HL-60/S4 (cell line): ENCODE measurements at regions not wholly inside any gene's neighbourhood (a gene's known extent, or its start where the extent isn't known, plus 50 kb on each side); places are given as distances from the start of the nearest gene placed in this dataset.

Source experiments
- in situ Hi-C: fragments of 300-500 bp; cut with MboI; formaldehyde crosslinking; loops from 2 replicates; pipeline ENCODE4 v1.14.3; 2022; ENCODE audit warnings: low sequenced_read_pairs

DNA sequence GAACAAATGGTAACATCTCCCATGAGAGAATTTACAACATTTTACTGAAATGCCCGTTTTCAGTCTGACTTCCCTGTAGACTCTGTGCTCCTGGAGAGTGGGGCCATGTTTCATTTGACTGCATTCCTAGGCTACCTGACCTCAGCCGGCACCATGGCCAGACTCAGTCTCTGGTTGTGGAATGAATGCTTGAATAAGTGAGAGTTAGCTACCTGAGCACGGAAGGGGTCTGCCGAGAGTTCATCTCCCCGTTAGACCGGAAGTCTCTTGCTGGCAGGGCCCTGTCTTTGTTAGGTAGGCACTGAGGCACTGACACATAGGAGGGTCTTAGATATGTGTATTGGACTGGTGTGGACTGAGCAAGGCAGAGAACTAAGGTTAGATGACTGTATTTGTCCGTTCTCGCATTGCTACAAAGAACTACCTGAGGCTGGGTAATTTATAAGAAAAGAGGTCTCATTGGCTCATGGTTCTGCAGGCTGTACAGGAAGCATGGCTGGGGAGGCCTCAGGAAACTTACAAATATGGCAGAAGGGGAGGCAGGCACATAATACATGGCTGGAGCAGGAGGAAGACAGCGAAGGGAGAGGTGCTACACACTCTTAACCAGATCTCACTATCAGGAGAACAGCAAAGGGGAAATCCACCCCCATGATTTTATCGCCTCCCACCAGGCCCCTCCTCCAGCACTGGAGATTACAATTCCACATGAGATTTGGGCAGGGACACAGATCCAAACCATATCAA lies 271.2 kb downstream of the GLI2 start:
- in situ Hi-C loops = no loop called here

DNA sequence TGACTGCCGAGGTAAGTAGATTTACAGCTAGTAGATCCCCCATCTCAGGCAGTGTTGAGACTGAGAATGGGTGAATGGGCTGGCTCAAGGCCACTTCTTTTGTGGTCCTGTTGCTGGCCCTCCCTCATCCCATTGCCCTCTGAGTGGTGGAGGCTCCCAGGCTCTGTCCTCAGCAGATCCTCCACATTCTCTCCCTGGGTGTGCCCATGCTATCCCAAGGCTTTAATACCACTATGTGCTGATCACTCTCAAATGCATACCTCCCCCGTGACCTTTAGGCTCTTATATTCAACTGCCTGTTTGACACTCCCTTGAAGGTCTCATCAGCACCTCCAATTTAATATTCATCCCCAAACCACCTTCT lies 271.8 kb downstream of the GLI2 start:
- in situ Hi-C loops = no loop called here

DNA sequence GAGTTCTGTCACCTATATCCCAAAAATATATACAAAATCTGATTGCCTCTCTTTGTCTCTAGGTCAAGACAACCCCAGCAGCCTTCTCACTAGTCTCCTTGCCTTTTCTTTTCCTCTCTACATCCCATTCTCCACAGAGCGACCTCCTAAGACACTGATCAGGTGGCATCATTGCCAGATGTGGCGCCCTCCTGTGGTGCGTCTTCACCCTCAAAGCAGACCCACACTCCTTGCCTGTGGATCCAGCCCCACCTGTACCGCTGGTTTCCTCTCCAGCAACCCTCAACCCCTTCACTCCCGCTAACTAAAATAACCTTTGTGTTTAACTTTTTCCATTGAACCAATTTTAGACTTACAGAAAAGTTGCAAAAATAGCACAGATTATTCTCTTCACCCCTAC lies 273.3 kb downstream of the GLI2 start:
- in situ Hi-C loops = no loop called here

DNA sequence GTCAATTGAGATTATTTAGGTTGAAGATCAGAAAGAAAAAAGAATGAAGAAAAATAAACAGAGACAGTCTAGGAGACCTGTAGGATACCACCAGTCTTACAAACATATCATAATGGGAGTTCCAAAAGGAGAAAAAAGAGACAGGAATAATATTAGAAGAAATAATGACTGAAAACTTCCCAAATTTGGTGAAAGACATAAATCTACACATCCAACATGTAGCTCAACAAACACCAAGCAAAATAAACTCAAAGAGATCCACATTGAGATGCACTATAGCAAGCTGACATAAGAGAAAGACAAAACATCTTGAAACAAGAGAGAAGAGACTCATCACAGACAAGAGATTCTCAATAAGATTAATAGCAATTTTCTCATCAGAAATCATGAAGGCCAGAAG lies 274.0 kb downstream of the TFCP2L1 start:
- in situ Hi-C loops = no loop called here

DNA sequence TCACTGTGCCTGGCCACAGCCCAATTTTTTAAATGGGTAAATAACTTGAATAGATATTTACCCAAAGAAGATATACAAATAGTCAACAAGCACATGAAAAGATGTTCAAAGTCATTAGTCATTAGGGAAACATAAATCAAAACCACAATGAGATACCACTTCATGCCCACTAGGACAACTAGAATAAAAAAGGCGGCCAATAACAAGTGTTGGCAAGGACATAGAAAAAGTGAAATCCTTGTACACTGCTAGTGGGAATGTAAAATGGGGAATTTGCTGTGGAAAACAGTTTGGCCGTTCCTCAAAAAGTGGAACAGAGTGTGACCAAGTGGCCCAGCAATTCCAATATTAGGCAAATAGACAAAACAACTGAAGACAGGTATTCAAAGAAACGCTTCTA lies 270.1 kb downstream of the TFCP2L1 start:
- in situ Hi-C loops = no loop called here

DNA sequence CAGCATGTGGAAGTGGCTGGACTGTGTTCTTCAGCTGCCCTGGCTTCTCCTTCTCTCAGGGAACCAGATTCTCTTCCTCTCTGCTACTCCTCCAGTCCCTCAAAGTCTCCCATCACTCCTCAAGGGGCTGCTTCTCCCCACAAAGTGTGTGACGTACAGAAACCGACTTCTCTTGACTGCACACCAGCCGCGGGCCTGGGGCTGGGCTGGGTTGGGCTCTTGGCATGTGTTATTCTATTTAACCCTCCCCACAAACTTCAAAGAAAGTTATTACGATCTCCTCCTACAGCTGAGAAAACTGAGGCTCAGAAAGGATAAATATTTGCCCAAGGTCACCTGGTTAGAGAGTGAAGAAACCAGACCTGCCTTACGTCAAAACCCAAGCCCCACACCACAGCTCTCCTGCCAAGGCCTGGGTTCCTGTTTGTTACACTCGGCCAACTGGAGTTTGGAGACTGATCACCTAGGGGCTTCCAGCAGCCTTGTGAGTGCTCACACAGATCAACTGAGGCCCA lies 269.0 kb downstream of the TFCP2L1 start:
- in situ Hi-C loops = no loop called here

DNA sequence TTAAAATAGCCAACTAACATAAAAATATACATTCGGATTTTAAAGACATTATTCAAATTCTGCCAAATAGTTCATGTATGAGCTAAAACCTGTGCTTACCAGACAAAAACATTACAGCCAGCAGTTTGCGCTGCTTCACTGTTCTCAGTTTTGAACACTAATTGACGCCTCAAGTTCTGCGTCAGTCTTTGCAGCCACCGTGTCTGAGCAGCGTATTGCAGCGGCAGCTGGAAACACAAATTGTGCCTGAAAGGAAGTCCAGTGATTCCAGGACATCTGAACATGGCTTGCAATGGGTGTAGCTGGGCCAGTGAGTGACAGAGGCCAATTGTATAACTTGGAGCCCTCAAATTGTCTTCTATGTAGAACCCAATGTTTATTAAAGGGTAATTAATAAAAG lies 267.6 kb downstream of the TFCP2L1 start:
- in situ Hi-C loops = no loop called here

DNA sequence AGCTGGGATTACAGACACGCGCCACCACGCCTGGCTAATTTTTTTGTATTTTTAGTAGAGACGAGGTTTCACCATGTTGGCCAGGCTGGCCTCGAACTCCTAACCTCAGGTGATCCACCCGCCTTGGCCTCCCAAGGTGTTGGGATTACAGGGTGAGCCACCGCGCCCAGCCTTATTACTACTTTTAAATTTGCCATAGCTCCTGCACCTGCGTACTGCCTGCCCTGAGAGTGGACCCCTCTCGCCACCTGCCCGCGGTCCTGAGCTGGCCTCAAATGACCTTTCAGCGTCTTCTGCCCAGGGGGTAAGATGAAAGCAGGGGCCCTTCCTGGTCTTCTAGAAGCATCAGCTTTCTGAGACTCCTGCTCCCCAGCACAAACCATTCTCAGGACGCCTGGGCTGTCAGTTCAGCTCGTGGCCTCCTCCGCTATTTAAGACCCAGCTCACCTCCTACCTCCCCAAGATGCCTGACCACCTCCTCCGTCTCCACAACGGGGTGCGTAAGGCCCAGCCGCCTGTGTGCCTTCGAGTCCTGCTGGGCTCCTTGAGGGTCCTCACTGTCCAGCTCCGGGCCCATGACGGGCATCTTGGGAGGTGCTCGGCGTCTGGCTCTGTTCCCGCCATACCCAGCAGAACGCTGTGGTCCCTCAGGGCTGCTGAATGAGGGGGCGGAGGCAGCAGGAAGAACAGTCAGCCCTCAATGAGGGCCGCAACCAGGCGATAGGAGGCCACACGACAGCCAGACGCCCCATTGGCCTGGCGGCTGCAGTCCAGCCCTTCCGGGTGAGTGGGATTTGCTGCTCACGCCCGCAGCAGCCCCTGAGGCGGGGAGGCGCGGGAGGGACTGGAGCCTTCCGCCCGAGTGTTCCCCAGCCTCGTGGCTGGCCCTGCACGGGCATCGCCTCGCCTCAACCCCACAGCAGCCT lies 266.6 kb downstream of the TFCP2L1 start:
- in situ Hi-C loops = no loop called here

DNA sequence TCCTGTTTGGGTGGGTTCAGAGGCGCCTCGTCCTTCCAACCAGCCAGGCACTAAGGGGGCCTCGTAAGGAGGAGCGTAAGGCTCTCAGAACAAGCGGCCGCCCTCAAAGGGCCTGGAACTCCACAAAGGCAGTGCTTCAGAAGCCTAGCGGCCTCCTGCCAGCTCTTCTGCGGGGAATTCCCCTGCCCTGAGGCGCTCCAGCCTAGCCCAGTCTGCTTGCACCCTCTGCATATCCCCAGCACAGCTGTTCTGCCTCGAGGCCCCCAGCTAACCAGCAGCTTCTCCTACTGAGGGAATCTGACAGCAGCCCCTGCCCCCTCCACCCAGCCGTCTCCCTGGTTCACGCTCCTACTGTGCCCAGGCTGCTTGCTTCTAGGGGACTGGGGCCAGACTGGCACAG lies 265.9 kb downstream of the TFCP2L1 start:
- in situ Hi-C loops = no loop called here

DNA sequence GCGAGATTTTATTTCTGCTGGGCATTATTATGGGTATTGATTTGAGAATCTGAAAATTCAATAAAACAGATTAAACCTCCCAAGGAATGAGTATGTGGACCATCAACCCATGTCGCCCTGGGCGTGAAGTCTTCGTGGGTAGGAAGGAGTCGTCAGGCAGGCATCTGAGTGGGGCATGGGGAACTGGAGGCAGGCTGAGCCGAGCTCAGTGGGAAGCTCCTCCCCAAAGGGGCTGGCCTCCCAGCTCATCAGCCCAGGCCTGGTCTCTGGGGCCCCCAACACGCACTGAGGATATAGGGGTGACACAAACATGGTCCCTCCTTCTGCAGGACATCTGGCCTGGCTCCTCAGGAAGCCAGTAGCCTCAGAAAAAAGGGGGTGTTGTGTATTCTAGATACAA lies 265.2 kb downstream of the TFCP2L1 start:
- in situ Hi-C loops = no loop called here

DNA sequence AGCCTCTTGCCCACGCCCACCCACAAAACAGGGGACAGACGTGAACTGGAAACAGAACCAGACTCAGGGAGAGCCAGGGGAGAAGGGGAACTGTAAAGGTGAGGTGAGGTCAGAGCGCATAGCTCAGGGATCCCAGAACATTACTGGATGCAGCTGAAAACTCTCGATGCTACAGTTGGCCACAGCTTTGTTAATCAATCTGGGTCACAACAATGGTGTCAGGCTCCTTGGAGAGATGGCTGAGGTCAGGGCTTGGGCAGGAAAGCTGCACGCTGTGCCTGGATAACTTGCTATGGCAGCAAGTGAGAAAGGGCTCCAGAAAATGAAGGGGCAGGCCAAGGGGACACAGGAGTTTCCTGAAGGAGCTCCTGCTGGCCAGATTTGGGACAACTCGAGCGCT lies 263.3 kb downstream of the TFCP2L1 start:
- in situ Hi-C loops = no loop called here

DNA sequence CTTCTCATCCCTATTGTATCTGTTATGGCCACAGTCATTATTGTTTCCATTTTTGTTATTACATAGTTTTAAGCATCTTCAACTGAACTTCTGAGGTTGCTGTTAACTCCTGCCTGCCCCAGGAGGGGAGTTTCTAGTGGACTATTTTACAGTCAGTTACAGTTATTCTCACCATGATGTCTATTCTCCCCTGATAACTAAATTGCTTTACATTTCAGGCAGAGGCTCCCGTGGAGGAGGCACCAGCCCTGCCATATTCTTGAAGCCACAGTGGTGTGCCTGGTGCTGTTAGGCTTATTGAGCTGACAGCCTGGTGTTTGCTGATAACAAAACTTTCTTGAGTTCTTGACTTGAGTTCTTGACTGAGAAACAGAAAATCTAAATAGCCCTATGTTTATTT lies 256.4 kb downstream of the TFCP2L1 start:
- in situ Hi-C loops = no loop called here

DNA sequence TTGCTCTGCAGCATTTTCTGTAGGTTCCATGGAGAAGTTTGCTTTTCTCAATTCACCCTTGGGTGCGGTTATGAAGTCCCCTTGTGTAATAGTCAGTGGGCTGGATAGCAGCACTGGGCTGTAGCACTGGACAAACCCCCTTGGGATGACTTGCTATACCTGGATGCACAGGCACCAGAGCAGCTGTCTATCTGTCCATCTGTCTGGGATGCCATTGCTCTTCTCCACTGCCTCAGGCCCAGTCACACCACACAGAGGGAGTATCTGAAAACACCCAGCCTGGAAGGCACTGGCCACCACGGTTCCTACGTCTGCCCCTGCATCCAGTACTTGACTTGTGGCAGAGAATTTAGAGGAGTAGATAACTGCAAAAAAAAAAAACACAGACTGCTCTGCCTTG lies 254.5 kb downstream of the TFCP2L1 start:
- in situ Hi-C loops = no loop called here

DNA sequence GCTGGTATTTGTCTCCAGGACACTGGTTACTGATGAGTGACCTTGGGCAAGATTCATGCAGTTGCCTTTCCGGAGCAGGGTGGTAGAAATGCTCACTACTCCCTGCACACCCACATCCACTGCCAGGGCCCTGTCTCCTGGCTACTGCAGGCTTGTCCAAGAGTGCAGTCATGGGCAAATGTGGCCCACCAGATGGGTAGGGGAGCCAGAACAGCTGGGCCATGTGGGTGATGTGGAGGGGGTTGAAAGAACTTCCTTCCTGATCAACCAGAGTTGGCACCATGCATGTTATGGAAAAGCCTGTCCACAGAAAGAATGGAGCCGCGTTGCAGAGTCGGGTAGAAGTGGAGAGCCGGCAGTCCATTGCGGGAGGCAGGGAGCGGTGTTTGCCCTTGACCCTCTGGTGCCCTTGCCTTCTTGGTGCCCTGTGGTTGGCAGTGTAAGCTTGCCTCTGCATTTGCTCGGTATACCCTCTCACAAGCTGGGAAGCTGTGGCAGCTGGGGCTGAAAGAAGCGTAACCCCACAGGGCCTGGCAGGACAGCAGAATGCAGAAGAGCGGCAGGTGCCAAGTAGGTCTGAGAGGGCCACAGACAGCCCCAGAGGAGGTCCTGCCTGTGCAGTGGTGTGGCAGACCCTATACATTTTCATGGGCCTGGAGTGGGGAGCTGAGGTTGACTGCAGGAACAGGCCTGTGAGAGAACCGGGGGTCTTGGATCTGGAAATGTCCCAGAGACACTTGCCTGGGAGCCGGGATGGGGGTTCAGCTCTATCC lies 253.2 kb downstream of the TFCP2L1 start:
- in situ Hi-C loops = no loop called here

DNA sequence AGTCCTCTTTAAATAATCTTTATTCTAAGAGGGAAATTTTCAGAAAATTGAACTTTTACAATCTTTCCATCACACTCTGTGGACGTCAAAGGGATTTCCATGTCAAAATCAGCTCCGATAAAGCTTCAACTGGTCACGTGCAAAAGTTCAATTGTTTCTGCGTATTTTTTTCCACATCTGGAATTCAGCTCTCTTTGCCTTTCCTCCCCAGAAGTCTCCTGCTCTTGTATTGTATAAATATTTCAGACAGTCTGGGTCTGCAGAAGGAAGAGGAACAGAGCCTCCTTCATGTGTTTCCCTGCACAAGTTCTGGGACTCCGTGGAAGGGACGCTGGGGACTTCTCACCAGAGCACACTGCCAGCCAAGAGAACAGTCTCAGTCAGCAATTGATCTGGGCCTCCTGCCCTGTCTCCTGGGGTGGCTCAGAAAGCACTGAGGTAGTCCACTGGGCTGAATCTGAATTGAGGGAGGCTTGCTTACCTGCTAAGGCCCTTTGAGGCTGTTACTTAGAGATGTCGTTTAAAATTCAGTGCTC lies 251.5 kb downstream of the TFCP2L1 start:
- in situ Hi-C loops = no loop called here

DNA sequence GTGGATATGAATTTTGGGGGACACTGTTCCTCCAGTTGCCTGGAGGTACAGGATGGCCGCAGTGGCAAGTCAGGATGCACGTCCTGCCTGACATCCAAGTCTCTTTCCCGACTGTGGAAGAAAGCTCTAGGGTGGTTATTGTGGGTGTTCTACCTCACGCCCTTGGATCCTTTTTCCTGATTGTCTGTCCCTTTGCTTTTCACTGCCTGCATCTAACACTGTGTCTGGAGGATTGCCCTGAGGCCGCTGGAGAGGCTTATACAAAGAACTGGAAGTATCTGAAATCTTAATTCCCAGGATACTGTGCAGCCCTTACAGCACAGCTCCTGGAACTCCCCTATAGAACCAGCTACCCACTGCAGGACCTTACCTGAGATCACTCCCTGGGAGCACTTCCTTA lies 250.5 kb downstream of the TFCP2L1 start:
- in situ Hi-C loops = no loop called here

DNA sequence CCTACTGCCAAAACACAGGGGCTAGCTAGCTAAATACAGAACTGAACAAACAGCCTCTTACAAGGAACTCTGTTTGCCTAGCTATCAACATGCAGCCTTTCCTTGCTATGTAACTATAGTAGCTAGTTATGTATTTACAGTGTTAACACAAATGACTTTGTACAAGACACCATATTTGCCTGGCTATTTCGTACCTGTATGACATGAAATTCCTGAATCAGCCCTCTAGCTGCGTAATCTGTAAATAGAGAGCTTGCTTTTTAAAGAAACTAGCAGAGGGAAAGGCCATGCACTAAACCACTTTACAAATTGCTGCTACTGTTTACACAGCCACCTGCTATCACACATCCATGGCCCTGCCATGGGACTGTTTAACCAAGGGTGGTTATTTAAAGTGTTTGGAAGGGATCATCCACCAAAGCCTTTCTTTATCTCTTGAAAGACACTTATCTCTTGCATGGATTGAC lies 248.7 kb downstream of the TFCP2L1 start:
- in situ Hi-C loops = no loop called here

DNA sequence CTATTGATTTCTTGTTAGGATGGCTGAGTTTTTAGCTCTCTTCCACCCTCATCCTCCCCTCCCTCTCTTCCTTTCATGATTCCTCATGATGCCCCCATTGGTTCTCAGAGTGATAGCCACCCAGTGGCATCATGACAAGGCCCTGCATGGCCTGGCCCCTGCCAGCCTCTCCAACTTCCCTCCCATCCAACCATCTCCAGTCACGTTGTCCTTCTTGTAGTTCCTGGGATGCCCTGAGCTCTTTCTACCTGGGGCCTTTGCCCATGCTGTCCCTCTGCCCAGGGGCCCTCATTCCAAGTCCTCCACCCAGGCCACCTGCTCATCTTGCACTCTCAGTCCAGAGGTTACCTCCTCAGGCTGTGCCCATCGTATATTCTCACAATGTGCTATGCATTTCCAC lies 247.5 kb downstream of the TFCP2L1 start:
- in situ Hi-C loops = no loop called here

DNA sequence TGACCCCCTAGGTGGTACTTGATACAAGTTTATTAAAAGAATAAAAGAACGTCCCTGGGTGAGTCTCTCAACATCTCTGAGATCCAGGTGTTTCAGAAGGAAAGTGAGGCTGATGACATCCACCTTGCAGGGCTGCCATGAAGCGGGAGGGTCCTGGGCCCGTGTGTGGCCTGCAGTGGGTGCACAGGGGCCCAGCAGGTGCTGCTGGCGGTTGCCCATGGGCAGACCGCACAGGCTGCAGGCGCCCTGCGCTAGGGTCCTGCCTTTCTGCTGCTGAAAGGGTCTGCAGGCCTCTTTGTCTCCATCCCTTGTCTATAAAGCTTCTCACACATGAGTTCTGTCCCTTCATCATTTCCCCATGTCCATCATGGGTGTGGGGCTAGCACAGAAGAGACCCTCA lies 247.0 kb downstream of the TFCP2L1 start:
- in situ Hi-C loops = no loop called here

DNA sequence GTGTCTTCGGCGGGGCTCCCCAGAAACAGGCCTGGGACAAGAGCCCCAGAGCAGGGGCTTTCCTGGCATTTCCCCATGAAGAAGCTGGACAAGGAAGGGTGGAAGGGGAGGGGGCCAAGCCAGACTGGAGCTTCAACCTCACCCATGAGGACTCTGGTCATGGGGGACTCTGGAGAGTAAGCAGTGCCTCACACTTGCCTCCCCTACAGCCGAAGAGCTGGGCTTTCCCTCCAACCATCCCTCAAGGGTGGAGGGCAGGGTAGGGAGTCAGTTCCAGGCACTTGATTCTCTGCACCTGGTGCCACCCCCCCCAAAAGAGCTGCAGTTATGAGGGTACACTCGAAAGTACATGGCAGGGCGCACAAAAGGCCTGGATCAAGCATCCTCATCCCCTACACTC lies 246.6 kb downstream of the TFCP2L1 start:
- in situ Hi-C loops = no loop called here
